ENCODE measurements at regions not wholly inside any gene's neighbourhood (a gene's known extent, or its start where the extent isn't known, plus 50 kb on each side); places are given as distances from the start of the nearest gene placed in this dataset.

DNA sequence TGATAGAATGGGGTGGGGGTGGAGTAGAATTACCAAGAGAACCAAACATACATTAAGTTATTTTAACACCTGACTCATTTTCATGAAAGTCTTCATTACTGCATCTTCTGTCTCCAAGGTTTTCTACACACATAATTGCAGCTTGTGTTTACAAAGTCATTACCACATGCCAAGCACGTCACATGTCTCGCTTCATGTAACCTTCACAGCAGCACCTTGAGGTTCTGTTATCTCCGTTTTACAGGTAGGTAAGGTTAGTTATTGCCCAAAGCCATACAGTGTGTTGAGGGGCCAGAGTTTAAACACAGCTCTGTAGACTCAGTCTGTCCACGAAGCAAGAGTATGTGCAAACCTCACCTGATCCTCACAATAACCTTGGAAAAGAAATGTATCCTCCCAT, 64.3 kb upstream of the RBM19 start:
- TF ChIP-seq, protein P1, sequence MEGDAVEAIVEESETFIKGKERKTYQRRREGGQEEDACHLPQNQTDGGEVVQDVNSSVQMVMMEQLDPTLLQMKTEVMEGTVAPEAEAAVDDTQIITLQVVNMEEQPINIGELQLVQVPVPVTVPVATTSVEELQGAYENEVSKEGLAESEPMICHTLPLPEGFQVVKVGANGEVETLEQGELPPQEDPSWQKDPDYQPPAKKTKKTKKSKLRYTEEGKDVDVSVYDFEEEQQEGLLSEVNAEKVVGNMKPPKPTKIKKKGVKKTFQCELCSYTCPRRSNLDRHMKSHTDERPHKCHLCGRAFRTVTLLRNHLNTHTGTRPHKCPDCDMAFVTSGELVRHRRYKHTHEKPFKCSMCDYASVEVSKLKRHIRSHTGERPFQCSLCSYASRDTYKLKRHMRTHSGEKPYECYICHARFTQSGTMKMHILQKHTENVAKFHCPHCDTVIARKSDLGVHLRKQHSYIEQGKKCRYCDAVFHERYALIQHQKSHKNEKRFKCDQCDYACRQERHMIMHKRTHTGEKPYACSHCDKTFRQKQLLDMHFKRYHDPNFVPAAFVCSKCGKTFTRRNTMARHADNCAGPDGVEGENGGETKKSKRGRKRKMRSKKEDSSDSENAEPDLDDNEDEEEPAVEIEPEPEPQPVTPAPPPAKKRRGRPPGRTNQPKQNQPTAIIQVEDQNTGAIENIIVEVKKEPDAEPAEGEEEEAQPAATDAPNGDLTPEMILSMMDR (IDR thresholded peaks at IDR 0.05; ENCODE audit: extremely low read depth in 1 of 2, insufficient read depth in 1 of 2, low read depth in 1 of 2, low read length in 2 of 2) = no peak
- no peak for TF ChIP-seq JUN (IDR thresholded peaks at IDR 0.05; ENCODE audit: borderline replicate concordance, insufficient read depth, insufficient read length, low read depth)
- no peak for TF ChIP-seq EZH2 (IDR thresholded peaks at IDR 0.05; ENCODE audit: borderline replicate concordance, low read depth, low read length, severe bottlenecking)
- TF ChIP-seq POLR2A (IDR thresholded peaks at IDR 0.05; ENCODE audit: low read depth, low read length) = no peak
- TF ChIP-seq, protein P2, sequence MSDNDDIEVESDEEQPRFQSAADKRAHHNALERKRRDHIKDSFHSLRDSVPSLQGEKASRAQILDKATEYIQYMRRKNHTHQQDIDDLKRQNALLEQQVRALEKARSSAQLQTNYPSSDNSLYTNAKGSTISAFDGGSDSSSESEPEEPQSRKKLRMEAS (IDR thresholded peaks at IDR 0.05; ENCODE audit: insufficient read depth, insufficient read length) = no peak

Data from endothelial cell of umbilical vein (primary cell).